NCI-H1092 (cell line): ENCODE measurements at regions not wholly inside any gene's neighbourhood (a gene's known extent, or its start where the extent isn't known, plus 50 kb on each side); places are given as distances from the start of the nearest gene placed in this dataset.
"Not testable (repeated sequence)": the region's sequence is repeated elsewhere in the genome, so short reads cannot be mapped to it uniquely, and the experiment has no call there.

ENCODE experiments used
- DNase-seq: peaks from one replicate; lab custom pipeline; 2025; lab: John Stamatoyannopoulos, UW

DNA sequence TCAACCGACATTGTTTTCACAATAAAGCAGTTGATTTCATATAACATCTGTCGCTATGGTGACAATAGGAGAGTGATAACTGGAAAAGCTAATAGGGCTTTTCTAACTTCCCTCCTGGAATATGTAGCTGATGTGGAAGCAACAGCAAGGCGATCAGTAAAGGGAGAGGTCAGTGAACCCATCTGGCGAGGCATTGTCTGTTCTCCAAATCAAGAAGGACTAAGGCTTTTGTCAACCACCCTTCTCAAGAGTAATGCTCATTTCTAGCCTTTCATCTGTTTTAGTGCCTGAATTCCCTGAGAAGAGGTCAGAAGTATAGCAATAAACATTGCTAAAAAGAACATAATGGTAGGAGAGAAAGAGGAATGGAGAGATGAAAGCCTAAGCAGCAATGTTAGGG is 201.3 kb downstream of the AKAP7 start:
- no peak for DNase-seq

DNA sequence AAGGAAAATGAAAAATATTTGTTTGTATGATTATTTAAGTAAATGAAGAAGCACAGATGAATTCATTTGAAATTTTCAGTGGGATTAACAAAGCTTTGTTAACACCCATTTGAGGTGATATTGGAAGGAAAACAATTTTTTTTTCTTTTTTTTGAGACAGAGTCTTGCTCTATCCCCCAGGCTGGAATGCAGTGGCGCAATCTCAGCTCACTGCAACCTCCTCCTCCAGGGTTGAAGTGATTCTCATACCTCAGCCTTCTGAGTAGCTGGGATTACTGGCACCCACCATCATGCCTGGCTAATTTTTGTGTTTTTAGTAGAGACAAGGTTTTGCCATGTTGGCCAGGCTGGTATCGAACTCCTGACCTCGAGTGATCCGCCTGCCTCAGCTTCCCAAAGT is 211.6 kb downstream of the AKAP7 start:
- DNase-seq: not testable (repeated sequence)

DNA sequence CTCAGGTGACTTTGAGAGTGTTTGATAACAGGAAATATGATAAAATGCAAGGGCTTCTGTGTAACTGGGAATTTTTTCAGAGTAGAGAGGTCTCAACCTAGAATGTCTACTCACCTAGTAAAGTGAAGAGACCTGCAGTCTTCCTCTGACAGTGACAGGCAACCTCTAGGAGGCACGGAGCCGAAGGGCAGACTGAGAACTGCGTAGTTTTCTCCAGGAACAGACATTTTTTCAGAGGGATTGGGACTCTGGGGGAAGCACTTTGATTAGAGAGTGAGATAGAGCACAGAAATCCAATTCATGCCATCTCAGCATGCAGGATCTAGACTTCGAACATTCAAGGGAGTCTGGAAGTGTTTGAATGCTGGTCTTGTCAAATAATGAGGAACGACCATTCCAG is 213.3 kb downstream of the AKAP7 start:
- DNase-seq: no peak

DNA sequence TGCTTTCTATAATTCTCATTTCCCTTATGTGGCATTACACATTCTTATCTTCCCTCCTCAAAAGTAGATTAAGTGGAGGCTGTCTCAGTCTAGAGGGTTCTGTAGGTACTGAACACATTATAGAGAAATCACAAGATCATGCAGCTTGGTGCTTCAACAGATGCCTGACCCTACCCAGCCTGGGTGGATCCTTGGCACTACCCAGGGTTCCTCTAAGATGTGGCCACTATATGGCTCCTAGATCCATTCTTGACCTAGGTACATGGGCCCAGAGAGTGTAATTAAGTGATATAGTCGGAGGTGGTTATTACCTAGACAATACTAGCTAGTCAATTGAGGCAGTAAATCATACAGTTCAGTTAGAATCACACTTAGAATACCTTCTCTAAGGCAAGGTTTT is 213.9 kb downstream of the AKAP7 start:
- no peak for DNase-seq

DNA sequence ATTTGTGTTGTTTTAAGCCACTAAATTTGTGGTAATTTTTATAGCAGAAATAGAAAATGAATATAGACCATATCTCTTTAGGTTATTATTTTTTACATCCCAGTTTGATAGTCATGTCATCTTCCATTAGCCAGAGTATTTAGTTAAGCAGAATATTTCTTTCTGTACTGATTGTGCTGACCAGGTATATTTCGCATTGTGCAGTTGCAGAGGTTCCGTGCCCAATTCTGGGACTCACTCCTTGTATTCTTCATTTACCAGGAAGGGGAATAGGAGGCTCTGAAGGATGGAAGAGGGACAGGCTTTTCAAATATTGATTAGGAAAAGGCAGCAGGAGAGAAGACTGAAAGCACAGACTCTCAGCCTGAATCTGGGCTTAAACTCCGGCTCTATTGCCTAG is 217.8 kb downstream of the AKAP7 start:
- DNase-seq: no peak

DNA sequence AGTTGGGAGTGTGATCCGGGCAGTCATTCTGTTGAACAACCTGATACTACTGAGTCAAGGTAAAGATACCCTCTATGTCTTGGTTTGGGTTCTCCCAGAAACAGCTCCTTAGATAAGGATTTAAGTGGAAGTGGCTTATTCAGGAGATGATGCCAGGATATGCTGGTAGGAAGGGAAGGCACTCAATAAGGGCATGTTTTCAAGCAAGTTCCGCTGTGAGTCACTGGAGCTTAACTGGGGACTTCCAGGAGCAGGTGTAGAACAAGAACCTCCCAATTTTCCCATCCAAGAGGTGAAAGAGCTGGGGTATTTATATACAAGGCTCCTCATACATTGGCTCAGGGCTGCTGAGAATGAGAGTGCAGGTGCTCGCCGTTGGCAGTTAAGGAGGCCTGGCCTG is 218.6 kb downstream of the AKAP7 start:
- DNase-seq: no peak

DNA sequence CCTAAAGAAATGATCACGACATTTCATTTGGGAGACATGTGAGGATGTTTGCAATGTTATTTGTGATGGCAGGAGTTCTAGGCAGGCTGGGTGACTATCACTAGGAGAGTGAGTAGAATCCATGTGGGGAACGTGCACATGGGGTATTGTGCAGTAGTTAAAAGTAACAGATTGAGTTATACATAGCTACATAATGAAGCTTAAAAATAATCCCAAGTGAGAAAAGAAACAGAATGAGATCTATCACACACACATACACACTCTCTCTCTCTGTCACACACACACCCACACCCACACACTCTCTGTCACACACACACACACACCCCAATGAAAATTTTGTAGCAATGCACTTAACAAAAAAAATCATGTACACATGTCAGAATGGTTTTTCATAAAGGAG is 218.7 kb upstream of the ARG1 start:
- no peak for DNase-seq

DNA sequence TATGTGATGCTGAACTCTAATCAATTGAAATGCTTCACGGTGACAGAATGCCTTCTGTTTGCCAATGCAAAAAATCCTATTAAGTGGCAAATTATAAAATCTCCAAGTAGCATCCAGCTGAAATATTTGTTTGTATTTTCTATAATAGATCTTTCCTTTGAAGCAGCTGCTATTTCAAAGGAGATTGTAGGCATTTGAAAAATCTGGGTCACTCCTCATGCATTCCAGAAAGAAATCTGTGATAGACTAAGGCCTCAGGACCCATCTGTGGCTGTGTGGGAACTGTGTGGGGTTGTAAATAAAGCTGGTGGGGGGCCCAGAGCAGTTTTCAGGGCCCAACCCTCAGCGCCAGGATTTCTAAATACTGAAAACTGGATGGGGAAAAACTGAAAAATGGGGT is 216.9 kb upstream of the ARG1 start:
- DNase-seq: no peak

DNA sequence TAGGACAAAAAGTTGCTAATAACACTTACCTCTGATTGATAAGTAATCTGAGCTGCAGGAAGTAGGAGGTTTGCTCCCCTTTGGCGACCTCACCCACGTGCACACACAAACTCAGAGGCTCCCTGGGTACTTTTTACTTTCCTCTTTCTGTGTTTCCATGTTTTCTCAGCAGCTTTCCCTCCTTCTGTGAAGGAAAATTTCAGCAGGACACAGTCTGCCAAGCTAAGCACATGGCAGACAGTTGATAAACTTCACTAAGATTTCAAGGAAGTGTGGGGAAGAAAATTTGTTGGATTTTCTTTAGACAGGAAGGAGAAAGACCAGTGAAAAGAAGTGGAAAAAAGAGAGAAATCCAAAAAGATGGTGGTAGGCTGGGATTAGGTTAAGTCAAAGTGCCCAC is 215.5 kb upstream of the ARG1 start:
- DNase-seq: no peak

DNA sequence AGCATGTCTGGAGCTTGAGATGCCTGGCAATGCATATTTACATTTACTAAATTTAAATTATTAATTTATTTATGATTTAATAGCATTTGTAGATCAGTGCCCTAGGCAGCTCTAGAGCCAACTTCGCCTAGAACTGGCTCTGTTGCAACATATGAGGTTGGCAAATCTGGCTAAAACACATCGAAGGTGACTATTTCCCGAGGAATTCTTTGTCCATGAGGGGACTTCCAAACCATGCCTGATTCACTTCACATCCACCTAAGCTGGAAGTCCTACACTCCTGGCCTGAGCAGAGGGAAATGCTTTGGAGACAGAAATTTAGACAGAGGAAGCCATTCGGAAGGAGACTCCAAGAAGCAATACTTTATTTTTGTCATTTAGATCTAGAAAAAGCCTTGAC is 211.0 kb upstream of the ARG1 start:
- no peak for DNase-seq

DNA sequence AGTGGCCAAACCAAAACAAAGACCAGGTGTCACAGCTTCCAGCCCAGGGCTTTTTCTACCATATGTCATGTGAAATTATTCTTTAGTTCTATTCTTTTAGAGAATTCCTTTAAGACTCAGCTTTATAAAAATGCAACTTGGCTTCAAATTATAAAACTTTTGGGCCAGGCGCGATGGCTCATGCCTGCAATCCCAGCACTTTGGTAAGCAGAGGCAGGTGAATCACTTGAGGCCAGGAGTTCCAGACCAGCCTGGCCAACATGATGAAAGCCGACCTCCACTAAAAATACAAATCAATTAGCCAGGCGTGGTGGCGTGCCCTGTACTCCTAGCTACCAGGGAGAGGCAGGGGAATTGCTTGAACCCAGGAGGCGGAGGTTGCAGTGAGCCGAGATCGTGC is 210.3 kb upstream of the ARG1 start:
- DNase-seq: no peak

DNA sequence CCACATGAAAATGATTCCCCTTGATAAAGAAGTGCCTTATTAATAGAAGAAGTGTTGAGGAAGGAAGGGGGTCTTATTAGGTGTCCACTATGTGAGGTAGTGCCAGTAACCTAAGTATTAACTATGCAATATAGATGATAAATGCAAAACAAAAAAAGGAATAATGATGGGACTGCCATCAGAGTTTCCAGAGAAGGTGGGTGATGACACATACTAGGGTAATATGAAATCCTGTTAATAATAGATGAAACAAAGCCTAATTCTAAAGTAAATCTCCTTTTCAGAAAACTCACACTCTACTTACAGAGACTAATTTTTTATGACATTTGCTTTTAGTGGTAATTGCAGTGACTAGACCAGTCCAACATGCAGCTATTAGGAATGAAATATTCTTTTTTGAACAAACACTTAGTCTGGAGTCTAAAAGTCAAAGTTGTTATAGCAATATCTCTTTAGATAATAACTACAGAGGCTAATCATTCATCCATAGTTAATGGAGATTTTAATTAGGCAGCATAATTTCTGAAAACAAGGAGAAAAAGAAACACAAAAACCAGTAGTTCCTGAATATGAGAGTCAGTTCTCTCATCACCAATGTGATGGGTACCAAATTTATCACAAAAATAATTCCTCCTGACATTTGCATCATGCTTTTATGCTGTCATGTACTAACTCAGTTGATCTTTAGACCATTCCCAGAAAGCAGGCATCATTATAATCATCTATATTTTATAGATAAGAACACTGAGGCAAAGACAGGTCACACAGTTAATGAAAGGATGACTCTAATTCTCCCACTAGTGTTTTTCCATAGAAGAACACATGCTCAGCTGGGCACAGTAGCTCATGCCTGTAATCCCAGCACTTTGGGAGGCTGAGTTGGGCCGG is 208.8 kb upstream of the ARG1 start:
- no peak for DNase-seq

DNA sequence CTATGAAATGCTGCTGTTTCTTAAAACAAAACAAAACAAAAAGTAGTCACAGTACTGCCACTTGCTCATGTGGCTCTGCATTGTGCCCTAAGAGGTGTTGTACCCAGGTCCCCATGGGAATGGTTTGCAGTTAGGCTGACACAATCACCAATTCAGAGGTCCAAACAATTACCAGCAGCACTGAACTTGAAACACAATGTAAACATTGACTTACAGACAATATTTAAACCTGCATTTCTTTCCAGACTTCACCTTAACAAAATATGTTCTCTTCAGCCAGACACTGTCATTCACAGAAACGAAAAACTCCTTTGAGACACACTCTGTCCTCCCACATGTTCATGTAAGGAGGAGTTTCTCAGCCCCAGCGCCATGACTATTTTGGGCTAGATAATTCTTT is 206.8 kb upstream of the ARG1 start:
- no peak for DNase-seq

DNA sequence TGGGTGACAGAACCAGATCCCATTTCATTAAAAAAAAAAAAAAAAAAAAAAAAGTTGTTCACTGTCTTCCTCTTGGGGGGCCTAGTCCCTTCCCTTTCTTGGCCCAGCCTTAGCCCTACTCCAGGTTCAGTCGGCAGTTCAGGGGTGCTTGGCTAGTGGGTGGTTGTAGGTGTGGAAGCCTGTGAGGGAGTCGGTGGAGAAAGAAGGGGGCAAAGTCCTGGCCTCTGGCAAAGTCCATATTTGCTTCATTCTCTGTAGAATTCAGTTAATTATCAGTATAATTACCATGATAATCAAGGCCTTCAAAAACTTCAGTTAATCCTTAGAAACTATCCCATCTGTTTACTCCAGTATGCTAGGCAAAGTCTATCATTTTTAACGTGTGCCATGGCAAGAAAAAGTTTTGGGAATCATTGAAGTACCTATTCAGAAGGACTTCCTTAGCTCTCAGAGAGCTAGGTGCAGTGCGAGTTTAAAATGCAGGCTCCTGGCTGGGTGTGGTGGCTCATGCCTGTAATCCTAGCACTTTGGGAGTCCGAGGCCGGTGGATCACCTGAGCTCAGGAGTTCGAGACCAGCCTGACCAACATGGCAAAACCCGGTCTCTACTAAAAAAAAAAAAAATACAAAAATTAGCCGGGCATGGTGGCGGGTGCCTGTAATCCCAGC is 205.7 kb upstream of the ARG1 start:
- DNase-seq: no peak

DNA sequence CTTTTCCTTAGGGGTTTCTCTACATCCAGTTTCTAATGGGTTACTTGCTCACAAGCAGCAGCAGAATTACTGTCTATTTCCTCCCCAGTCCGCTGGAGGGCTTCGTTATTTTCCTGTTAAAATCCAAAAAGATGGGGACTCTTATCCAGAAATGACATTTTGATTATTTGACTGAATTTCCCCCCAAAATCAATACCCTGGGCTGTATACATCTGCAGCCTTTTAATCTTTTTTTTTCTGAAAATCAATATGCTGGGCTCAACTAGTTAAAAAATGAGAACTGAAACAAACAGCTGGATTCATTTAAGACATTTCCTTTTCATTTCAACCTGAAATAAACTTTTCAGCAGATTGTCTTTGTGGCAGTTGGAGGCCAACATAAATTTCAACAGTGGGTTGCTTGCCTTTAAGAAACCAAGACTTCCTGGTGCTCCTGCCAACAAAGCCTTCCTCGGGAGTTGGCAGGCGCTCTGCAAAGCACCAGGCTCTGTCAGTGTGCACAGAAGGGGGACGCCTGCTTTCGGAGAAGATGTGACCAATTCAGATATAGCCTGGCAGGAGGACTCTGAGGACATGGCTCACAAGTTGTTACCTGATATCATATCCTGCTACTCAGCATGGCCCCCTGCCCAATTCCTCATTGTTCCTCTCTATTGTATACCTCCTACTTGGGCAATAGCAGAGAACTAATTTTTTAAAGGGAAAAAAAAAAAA is 204.7 kb upstream of the ARG1 start:
- no peak for DNase-seq

DNA sequence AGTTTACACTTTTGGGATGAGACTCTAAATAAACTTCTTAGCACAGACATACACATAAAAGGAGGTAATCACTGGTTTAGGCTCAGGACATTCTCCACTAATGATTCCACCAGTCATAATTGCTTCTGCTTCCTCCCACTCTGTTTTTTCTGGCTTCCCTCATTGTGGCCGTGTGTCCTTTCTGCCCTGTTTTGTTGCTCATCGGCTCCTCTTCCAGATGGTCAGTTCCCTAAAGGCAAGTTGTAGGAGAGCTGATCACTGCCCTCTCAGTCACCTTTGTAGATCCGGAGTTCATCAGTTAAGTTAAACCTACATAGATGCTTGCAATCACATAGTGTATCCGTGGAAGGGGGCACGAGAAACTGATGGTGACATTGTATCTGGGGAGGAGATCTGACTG is 200.5 kb upstream of the ARG1 start:
- no peak for DNase-seq

DNA sequence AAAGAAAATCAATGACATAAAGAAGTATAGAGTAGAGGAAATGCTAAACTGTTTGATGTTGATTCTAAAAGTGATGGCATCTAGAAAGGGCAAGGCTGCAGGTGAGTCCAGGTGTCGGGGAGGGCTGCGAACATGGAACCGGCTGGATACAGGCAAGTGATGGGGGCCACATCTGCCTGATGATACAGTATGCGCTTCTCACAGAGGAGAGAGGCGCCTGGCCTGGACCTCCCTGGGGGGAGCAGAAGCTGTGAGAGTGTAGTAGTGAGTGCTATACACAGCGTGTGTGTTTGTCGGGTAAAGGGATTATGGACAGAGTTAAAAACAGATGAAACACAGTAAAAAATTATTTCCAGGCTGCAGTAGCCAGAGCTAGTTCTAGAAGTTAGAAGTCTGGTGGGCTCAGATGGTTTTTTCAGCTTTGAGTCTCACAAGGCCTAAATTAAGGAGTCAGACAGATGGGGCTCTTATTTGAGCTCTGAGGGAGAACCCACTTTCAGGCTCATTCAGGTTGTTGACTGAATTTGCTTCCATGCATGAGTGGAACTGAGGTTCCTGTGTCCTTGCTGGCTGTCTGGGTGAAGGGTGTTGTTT is 195.8 kb upstream of the ARG1 start:
- no peak for DNase-seq

DNA sequence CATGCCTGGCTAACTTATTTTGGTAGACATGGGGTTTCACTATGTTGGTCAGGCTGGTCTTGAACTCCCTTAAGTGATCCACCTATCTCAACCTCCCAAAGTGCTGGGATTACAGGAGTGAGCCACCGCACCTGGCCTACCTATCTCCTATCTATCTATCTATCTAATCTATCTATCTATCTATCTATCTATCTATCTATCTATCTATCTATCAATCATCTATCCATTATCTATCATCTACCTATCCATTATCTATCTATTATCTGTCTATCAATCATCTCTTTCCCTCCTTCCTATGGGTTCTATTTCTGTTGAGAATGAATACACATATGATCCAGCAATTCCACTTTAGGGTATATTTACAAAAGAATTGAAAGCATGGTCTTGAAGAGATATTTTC is 194.2 kb upstream of the ARG1 start:
- no peak for DNase-seq

DNA sequence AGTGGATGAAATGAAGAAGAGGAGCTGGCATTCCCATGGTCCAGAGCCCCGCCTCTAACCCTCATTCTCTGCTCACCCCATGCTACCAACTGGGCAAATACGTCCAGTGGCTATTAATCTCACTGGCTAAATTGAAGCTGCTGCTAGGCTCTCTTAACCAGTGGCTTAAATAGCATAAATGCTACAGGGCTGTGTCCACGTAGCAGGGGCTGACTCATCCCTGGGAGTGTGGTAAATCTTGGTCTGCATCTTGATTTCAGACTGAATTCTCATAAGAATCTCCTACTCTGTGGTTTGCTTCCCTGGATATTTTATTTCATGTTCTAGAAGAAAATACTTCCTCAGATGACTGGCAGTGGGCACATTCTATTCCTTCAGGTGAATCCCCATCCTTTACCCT is 193.1 kb upstream of the ARG1 start:
- no peak for DNase-seq

DNA sequence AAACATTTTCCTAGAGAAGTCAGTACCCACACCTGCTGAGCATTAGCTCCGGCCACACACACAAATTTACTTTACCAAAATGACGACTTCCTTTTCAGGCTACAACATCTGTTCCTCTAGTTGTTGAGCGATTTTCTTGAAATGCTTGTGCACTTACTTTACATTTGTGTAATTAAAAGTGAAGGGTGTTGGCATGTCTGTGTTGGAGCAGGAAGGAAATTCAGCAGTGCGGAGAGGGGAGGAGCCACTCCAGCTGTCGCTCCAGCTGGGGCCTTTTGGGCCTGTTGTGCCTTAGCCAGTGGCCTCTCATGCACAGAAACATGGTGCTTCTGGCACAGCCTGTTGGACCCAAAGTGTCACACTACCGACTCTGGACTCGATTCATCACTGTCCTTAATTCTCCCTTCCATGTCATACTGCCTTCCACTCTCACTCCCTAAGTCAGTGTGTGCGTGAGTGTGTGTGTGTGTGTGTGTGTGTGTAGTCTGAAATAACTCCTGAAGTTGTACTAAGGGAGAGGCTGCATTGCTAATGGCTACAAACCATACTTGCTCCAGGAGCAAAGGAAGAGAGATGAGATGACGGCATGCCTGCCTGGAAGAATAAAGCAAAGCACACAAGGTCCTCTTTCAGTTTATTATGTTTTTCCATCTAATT is 191.8 kb upstream of the ARG1 start:
- no peak for DNase-seq

DNA sequence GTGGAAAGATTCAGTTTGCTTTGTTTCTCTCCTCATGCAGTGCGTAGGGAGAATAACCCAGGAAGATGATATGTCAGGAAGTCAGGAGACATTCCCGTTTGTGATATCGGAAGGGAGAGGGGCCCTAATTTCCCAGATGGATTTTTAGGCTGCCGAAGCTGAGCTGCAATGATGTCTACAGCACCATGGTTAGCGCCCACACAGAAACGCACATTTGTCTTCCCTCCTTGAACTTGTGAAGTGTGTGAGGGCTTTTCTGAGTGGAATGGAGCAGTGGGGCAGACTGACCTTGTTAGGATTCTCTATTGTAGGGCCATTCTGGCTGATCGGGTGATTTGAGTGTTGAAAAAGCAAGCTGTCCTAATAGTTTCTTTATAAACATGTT is 191.3 kb upstream of the ARG1 start:
- DNase-seq: no peak

DNA sequence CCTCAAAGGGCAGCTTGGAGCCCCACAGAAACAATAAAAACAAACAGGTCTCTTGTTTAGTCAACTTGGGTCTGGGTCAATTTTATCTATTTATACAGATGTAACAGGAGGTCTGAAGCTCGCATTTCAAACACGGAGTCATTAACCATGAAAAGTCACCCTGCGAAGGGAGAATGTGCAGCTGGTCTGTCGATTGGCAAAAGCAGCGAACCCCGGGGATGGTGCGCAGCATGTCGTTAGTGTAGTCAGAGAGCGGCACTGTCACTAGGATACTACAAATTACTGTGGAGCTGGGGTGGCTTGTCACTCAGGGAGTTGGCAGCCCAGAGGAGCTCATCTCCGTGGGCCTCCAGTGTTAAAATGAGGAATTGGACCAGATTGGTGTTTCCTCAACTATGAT is 190.4 kb upstream of the ARG1 start:
- peak; percentile 9 for DNase-seq
